GM10266 (cell line): ENCODE measurements at regions not wholly inside any gene's neighbourhood (a gene's known extent, or its start where the extent isn't known, plus 50 kb on each side); places are given as distances from the start of the nearest gene placed in this dataset.

Experiments used
- DNase-seq: peaks from one replicate; pipeline ENCODE4 v3.0.0; 2012; ENCODE audit errors: extremely low spot score
- CTCF ChIP-seq: IDR thresholded peaks from 2 replicates; pipeline ENCODE4 v1.5.1; 2012; ENCODE audit warnings: mild to moderate bottlenecking, low read depth; ENCODE audit not compliant: control insufficient read depth, insufficient read depth; ENCODE audit errors: missing control alignments

GRCh38 chr22:49119551-49119952, 708.1 kb downstream of the BRD1 start:
- DNase-seq = no peak
- no peak for TF ChIP-seq CTCF

GRCh38 chr22:49118065-49118464, 709.6 kb downstream of the BRD1 start:
- no peak for TF ChIP-seq CTCF
- DNase-seq = no peak

GRCh38 chr22:49117486-49117885, 710.2 kb downstream of the BRD1 start:
- TF ChIP-seq CTCF = no peak
- no peak for DNase-seq

- no peak for DNase-seq
- TF ChIP-seq CTCF = no peak
Observed at GRCh38 chr22:49116486-49117120, 711.1 kb downstream of the BRD1 start.

- TF ChIP-seq CTCF = no peak
- DNase-seq = no peak
Observed at GRCh38 chr22:49116021-49116420, 711.7 kb downstream of the BRD1 start.

GRCh38 chr22:49115197-49115596, 712.5 kb downstream of the BRD1 start:
- no peak for DNase-seq
- TF ChIP-seq CTCF = no peak

- DNase-seq = no peak
- no peak for TF ChIP-seq CTCF
Observed at GRCh38 chr22:49113758-49114157, 713.9 kb downstream of the BRD1 start.
